OCI-LY1 (cell line): ENCODE measurements at regions not wholly inside any gene's neighbourhood (a gene's known extent, or its start where the extent isn't known, plus 50 kb on each side); places are given as distances from the start of the nearest gene placed in this dataset.

Experiments
- H2AFZ ChIP-seq: fragments of 200-600 bp; sonication (generic), shearing (Covaris generic); 2 replicates; pipeline ENCODE4 v1.6.0; 2014; ENCODE audit warnings: antibody characterized with exemption, mild to moderate bottlenecking, low read length
- H3F3A ChIP-seq: fragments of 200-600 bp; sonication (generic), shearing (Covaris generic); 2 replicates; pipeline ENCODE4 v1.6.0; 2014; ENCODE audit warnings: mild to moderate bottlenecking, antibody characterized with exemption, low read length, moderate library complexity; ENCODE audit not compliant: insufficient read depth
- H3K27ac ChIP-seq: fragments of 200-600 bp; sonication (generic); 2 replicates; pipeline ENCODE4 v1.5.1; 2014; ENCODE audit warnings: low read length, mixed run types, mild to moderate bottlenecking, low read depth; ENCODE audit not compliant: poor library complexity, severe bottlenecking
- H3K27me3 ChIP-seq: fragments of 200-600 bp; sonication (generic); 2 replicates; pipeline ENCODE4 v1.6.0; 2014; ENCODE audit warnings: antibody characterized with exemption, mild to moderate bottlenecking, low read length, moderate library complexity; ENCODE audit not compliant: insufficient read depth
- H3K36me3 ChIP-seq: fragments of 200-600 bp; sonication (generic); 2 replicates; pipeline ENCODE4 v1.6.1; 2014; ENCODE audit warnings: mild to moderate bottlenecking, antibody characterized with exemption, low read length, moderate library complexity, mixed read lengths; ENCODE audit not compliant: insufficient read depth
- H3K4me1 ChIP-seq: fragments of 200-600 bp; sonication (generic); 2 replicates; pipeline ENCODE4 v1.5.1; 2014; ENCODE audit warnings: mild to moderate bottlenecking, low read length, moderate library complexity; ENCODE audit not compliant: insufficient read depth, severe bottlenecking
- H3K4me2 ChIP-seq: fragments of 200-600 bp; sonication (generic), shearing (Covaris generic); 2 replicates; pipeline ENCODE4 v1.6.1; 2014; ENCODE audit warnings: low read length
- H3K4me3 ChIP-seq: fragments of 200-600 bp; sonication (generic); 2 replicates; pipeline ENCODE4 v1.5.1; 2014; ENCODE audit warnings: low read length, low read depth, mild to moderate bottlenecking, mixed read lengths; ENCODE audit not compliant: poor library complexity, severe bottlenecking
- H3K79me2 ChIP-seq: fragments of 200-600 bp; shearing (Covaris generic); 2 replicates; pipeline ENCODE4 v1.6.1; 2016; ENCODE audit warnings: mixed run types, low read length, mixed read lengths; ENCODE audit not compliant: insufficient read depth
- H3K9ac ChIP-seq: fragments of 200-600 bp; sonication (generic), shearing (Covaris generic); 2 replicates; pipeline ENCODE4 v1.6.1; 2014; ENCODE audit warnings: mild to moderate bottlenecking, low read length, mixed read lengths
- H3K9me2 ChIP-seq: fragments of 200-600 bp; sonication (generic), shearing (Covaris generic); 2 replicates; pipeline ENCODE4 v1.6.1; 2014; ENCODE audit warnings: low read depth, mild to moderate bottlenecking, low read length, mixed read lengths
- H3K9me3 ChIP-seq: fragments of 200-600 bp; shearing (Covaris generic); 2 replicates; pipeline ENCODE4 v1.6.1; 2014; ENCODE audit warnings: low read length, mixed read lengths
- H4K20me1 ChIP-seq: fragments of 200-600 bp; sonication (generic), shearing (Covaris generic); 2 replicates; pipeline ENCODE4 v1.6.0; 2016; ENCODE audit warnings: mild to moderate bottlenecking, low read length; ENCODE audit not compliant: insufficient read depth
- EZH2 ChIP-seq: fragments of 200-600 bp; sonication (generic), shearing (Covaris generic); IDR thresholded peaks from 2 replicates; pipeline ENCODE4 v1.8.0; 2017; ENCODE audit warnings: borderline replicate concordance, mixed run types, mild to moderate bottlenecking, antibody characterized with exemption, low read length, moderate library complexity, mixed read lengths
- TF ChIP-seq, protein P1 (sequence below): fragments of 200-600 bp; sonication (generic), shearing (Covaris generic); IDR thresholded peaks from 2 replicates; pipeline ENCODE4 v1.5.1; 2017; ENCODE audit warnings: mild to moderate bottlenecking, antibody characterized with exemption, low read length, moderate library complexity, mixed read lengths

DNA sequence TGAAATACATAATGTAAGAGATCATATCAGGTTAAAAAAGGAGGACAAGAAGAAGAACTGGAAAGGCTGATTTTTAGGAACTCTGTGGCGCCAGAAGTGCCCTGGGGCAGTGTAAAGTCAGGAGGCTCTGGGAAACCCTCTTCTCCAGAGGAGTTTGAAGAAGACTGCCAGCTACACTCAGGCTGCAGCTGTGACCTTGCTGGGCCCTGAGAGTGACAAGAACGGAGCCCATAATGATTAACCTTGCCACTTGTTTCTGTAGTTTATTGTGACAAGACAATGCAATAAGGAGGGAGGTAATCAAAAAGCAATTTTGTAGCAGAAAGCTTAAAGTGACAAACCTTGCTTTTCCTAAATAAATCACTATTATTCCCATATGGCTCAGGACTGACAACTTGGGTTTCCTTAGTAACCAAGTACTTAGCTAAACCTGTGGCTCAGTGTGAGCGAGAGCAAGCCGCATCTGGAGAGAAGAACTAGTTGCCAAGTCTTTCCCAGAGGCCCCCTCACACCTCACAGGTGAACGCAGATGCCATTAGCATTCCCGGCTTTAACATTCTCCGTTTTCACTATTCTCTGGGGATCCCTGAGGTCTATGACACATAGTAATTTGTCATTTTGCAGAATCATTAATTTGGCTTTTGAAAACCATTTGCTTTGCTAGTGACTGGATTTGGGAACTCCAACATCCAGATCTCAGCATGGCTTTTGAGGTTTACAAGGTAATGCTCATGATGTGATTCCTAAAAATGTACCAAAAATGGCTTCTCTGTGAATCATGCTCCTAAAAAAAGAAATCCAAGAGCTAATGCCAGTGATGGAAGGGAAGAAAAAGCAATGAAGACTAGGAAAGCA lies 115.9 kb downstream of the OMA1 start:
- Histone ChIP-seq H3K36me3 (no peaks in the 10 kb centered on the region), H4K20me1 (no peaks in the 10 kb centered on the region), H3K27ac (no peak overlapping the region), H3F3A (no peaks in the 10 kb centered on the region), H2AFZ (no peak overlapping the region), H3K4me3 (no peak overlapping the region), H3K4me2 (no peak overlapping the region), H3K79me2 (no peaks in the 10 kb centered on the region), H3K27me3 (no peaks in the 10 kb centered on the region), H3K4me1 (no peaks in the 10 kb centered on the region), H3K9me3 (no peaks in the 10 kb centered on the region), H3K9me2 (no peaks in the 10 kb centered on the region), H3K9ac (no peak overlapping the region)
- TF ChIP-seq, protein P1, sequence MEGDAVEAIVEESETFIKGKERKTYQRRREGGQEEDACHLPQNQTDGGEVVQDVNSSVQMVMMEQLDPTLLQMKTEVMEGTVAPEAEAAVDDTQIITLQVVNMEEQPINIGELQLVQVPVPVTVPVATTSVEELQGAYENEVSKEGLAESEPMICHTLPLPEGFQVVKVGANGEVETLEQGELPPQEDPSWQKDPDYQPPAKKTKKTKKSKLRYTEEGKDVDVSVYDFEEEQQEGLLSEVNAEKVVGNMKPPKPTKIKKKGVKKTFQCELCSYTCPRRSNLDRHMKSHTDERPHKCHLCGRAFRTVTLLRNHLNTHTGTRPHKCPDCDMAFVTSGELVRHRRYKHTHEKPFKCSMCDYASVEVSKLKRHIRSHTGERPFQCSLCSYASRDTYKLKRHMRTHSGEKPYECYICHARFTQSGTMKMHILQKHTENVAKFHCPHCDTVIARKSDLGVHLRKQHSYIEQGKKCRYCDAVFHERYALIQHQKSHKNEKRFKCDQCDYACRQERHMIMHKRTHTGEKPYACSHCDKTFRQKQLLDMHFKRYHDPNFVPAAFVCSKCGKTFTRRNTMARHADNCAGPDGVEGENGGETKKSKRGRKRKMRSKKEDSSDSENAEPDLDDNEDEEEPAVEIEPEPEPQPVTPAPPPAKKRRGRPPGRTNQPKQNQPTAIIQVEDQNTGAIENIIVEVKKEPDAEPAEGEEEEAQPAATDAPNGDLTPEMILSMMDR, result no peak
- no peak for TF ChIP-seq EZH2

DNA sequence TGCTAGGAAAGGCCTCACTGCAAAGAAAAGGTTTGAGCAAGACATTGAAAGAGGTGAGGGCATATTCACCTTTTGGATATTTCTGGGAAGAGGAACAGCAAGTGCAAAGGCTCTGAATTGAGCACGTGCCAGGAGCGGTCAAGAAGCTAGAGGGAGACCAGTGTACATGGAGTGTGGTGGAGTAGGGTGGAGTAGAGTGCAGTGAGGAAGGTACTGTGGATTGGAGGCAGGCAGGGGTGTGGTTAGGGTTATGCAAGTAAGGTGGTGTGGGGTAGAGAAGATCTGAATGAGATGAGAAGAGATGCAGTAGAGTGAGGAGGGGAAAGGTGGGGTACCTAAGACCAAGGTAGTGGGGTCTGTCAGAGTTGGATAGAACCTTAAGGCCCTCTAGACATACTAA lies 119.6 kb downstream of the OMA1 start:
- H3K27ac ChIP-seq, result no peak overlapping the region
- no peak overlapping the region for H3K4me3 ChIP-seq
- H3K4me2 ChIP-seq, result no peak overlapping the region
- TF ChIP-seq EZH2, result no peak
- TF ChIP-seq, protein P1, result no peak
- H3K9me2 ChIP-seq, result no peaks in the 10 kb centered on the region
- H3K9ac ChIP-seq, result no peak overlapping the region
- no peaks in the 10 kb centered on the region for H3K36me3 ChIP-seq
- no peaks in the 10 kb centered on the region for H3K79me2 ChIP-seq
- H3K27me3 ChIP-seq, result no peaks in the 10 kb centered on the region
- no peaks in the 10 kb centered on the region for H3F3A ChIP-seq
- peaks cover 3% of the 10 kb centered on the region for H3K4me1 ChIP-seq
- H2AFZ ChIP-seq, result no peak overlapping the region
- H3K9me3 ChIP-seq, result no peaks in the 10 kb centered on the region
- no peaks in the 10 kb centered on the region for H4K20me1 ChIP-seq

DNA sequence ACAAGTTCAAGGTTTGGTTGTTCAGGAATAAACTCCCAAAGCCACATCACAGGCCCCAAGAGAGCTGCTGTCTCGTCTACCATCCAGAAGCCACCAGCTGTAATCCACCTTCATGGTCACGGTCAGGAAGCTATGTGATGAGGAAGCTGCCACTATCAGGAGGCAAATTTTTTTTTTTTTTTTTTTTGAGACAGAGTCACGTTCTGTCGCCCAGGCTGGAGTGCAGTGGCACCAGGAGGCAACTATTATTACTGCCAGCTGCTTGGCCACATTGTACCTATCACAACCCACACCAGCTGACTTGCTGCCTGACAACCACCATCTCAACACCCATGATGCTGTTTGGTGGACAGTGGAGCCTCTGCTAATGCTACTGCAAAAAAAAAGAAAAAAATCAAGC lies 124.1 kb downstream of the OMA1 start:
- no peaks in the 10 kb centered on the region for H3F3A ChIP-seq
- no peak overlapping the region for H3K9ac ChIP-seq
- no peaks in the 10 kb centered on the region for H3K9me2 ChIP-seq
- H3K27me3 ChIP-seq, result no peaks in the 10 kb centered on the region
- no peak overlapping the region for H3K4me2 ChIP-seq
- no peak overlapping the region for H3K4me3 ChIP-seq
- peaks cover 7% of the 10 kb centered on the region for H3K4me1 ChIP-seq
- H3K79me2 ChIP-seq, result no peaks in the 10 kb centered on the region
- H2AFZ ChIP-seq, result no peak overlapping the region
- no peaks in the 10 kb centered on the region for H4K20me1 ChIP-seq
- no peaks in the 10 kb centered on the region for H3K36me3 ChIP-seq
- H3K27ac ChIP-seq, result no peak overlapping the region
- no peak for TF ChIP-seq EZH2
- TF ChIP-seq, protein P1, result peak; percentile 23; the same call in 1 of the 2 replicates
- no peaks in the 10 kb centered on the region for H3K9me3 ChIP-seq
